NCI-H748 (cell line): ENCODE measurements at regions not wholly inside any gene's neighbourhood (a gene's known extent, or its start where the extent isn't known, plus 50 kb on each side); places are given as distances from the start of the nearest gene placed in this dataset.
"Not testable (repeated sequence)": the region's sequence is repeated elsewhere in the genome, so short reads cannot be mapped to it uniquely, and the experiment has no call there.

ENCODE experiments used
- DNase-seq: peaks from one replicate; lab custom pipeline; 2025; ENCODE audit not compliant: unreplicated experiment; lab: John Stamatoyannopoulos, UW

- DNase-seq, result no peak
Measured at GRCh38 chr16:87007907-87008306, 309.3 kb downstream of the C16orf95 start.

- no peak for DNase-seq
Measured at GRCh38 chr16:87008664-87009063, 308.5 kb downstream of the C16orf95 start.

- DNase-seq, result no peak
Measured at GRCh38 chr16:87012954-87013938, 303.9 kb downstream of the C16orf95 start.

GRCh38 chr16:87014112-87014511 lies 303.1 kb downstream of the C16orf95 start:
- DNase-seq, result no peak

- no peak for DNase-seq
Measured at GRCh38 chr16:87015021-87015420, 302.2 kb downstream of the C16orf95 start.

- no peak for DNase-seq
Measured at GRCh38 chr16:87016046-87017035, 300.9 kb downstream of the C16orf95 start.

- DNase-seq, result no peak
Measured at GRCh38 chr16:87017371-87018012, 299.7 kb downstream of the C16orf95 start.

GRCh38 chr16:87025676-87026075 lies 291.5 kb downstream of the C16orf95 start:
- no peak for DNase-seq

- DNase-seq, result no peak
Measured at GRCh38 chr16:87027056-87027616, 290.1 kb downstream of the C16orf95 start.

- no peak for DNase-seq
Measured at GRCh38 chr16:87028481-87029320, 288.5 kb downstream of the C16orf95 start.

GRCh38 chr16:87032554-87032953 lies 284.6 kb downstream of the C16orf95 start:
- no peak for DNase-seq

GRCh38 chr16:87033021-87033471 lies 284.1 kb downstream of the C16orf95 start:
- DNase-seq, result no peak

- DNase-seq, result no peak
Measured at GRCh38 chr16:87033541-87034300, 283.5 kb downstream of the C16orf95 start.

- DNase-seq, result no peak
Measured at GRCh38 chr16:87034317-87034716, 282.9 kb downstream of the C16orf95 start.

- DNase-seq, result no peak
Measured at GRCh38 chr16:87035053-87035452, 282.1 kb downstream of the C16orf95 start.

GRCh38 chr16:87037012-87037411 lies 280.2 kb downstream of the C16orf95 start:
- no peak for DNase-seq

GRCh38 chr16:87038528-87038927 lies 278.7 kb downstream of the C16orf95 start:
- DNase-seq, result not testable (repeated sequence)

- DNase-seq, result no peak
Measured at GRCh38 chr16:87040169-87041117, 276.7 kb downstream of the C16orf95 start.
